Activated naive CD4-positive, alpha-beta T cell treated with anti-CD3 and anti-CD28 coated beads, Interleukin-2, amount 50 U/mL, for 72 hours (primary cell): ENCODE measurements at regions not wholly inside any gene's neighbourhood (a gene's known extent, or its start where the extent isn't known, plus 50 kb on each side); places are given as distances from the start of the nearest gene placed in this dataset.
"Not testable (repeated sequence)": the region's sequence is repeated elsewhere in the genome, so short reads cannot be mapped to it uniquely, and the experiment has no call there.

Experiments
- ATAC-seq, 2 donors: fragments of 150-1000 bp; cut with Tn5 transposase; 2 replicates each; pipeline ENCODE4 v1.10.0; 2021; ENCODE audit warnings: mild to moderate bottlenecking in 2 of 2, moderate library complexity in 2 of 2
- DNase-seq, 2 donors: peaks; one replicate each; pipeline ENCODE4 v3.0.0; 2021 to 2022; ENCODE audit warnings: low spot score in 2 of 2
- H3K27ac Mint-ChIP-seq, 2 donors: one replicate each; pipeline ENCODE4 v1.8.0; 2022; ENCODE audit warnings: mild to moderate bottlenecking in 2 of 2, mixed read lengths in 2 of 2
- H3K36me3 Mint-ChIP-seq, 2 donors: one replicate each; pipeline ENCODE4 v1.8.0; 2022; ENCODE audit warnings: mixed read lengths in 2 of 2
- H3K9me3 Mint-ChIP-seq, 2 donors: one replicate each; pipeline ENCODE4 v1.8.0; 2022; ENCODE audit warnings: mixed read lengths in 2 of 2

GRCh38 chr4:159019356-159019755, 83.5 kb upstream of the RAPGEF2 start:
- Mint-ChIP-seq H3K36me3 (no peaks in the 10 kb centered on the region), H3K27ac (no peak overlapping the region)
- no peak for ATAC-seq

GRCh38 chr4:159021597-159022385, 81.1 kb upstream of the RAPGEF2 start:
- ATAC-seq: no peak

More at GRCh38 chr4:159019356-159019755, 83.5 kb upstream of the RAPGEF2 start:
- DNase-seq: no peak
- H3K9me3 Mint-ChIP-seq: no peaks in the 10 kb centered on the region

GRCh38 chr4:159023741-159024140, 79.1 kb upstream of the RAPGEF2 start:
- H3K27ac Mint-ChIP-seq: no peak overlapping the region
- no peaks in the 10 kb centered on the region for H3K9me3 Mint-ChIP-seq
- DNase-seq (no peak), ATAC-seq (no peak)
- no peaks in the 10 kb centered on the region for H3K36me3 Mint-ChIP-seq

More at GRCh38 chr4:159021597-159022385, 81.1 kb upstream of the RAPGEF2 start:
- no peak overlapping the region for H3K27ac Mint-ChIP-seq
- no peaks in the 10 kb centered on the region for H3K36me3 Mint-ChIP-seq
- DNase-seq: no peak
- H3K9me3 Mint-ChIP-seq: no peaks in the 10 kb centered on the region

- DNase-seq: no peak
- no peak overlapping the region for H3K27ac Mint-ChIP-seq
- no peaks in the 10 kb centered on the region for H3K9me3 Mint-ChIP-seq
- ATAC-seq: no peak
- no peaks in the 10 kb centered on the region for H3K36me3 Mint-ChIP-seq
Measured at GRCh38 chr4:159024266-159024665, 78.6 kb upstream of the RAPGEF2 start.

- DNase-seq (no peak), ATAC-seq (no peak)
- Mint-ChIP-seq H3K27ac (no peak overlapping the region), H3K36me3 (no peaks in the 10 kb centered on the region), H3K9me3 (no peaks in the 10 kb centered on the region)
Measured at GRCh38 chr4:159024828-159025227, 78.1 kb upstream of the RAPGEF2 start.

GRCh38 chr4:159026329-159026728, 76.5 kb upstream of the RAPGEF2 start:
- ATAC-seq: no peak
- Mint-ChIP-seq H3K27ac (no peak overlapping the region), H3K36me3 (no peaks in the 10 kb centered on the region), H3K9me3 (no peaks in the 10 kb centered on the region)
- no peak for DNase-seq

- ATAC-seq: no peak
- no peak overlapping the region for H3K27ac Mint-ChIP-seq
Measured at GRCh38 chr4:159027535-159027934, 75.3 kb upstream of the RAPGEF2 start.

GRCh38 chr4:159029481-159029880, 73.4 kb upstream of the RAPGEF2 start:
- no peaks in the 10 kb centered on the region for H3K9me3 Mint-ChIP-seq
- no peak for DNase-seq
- no peaks in the 10 kb centered on the region for H3K36me3 Mint-ChIP-seq
- ATAC-seq: no peak
- no peak overlapping the region for H3K27ac Mint-ChIP-seq

More at GRCh38 chr4:159027535-159027934, 75.3 kb upstream of the RAPGEF2 start:
- no peak for DNase-seq
- Mint-ChIP-seq H3K9me3 (no peaks in the 10 kb centered on the region), H3K36me3 (no peaks in the 10 kb centered on the region)

- H3K36me3 Mint-ChIP-seq, ATAC-seq, H3K9me3 Mint-ChIP-seq, DNase-seq, H3K27ac Mint-ChIP-seq: not testable (repeated sequence)
Measured at GRCh38 chr4:159030297-159030696, 72.6 kb upstream of the RAPGEF2 start.

- no peak for ATAC-seq
- DNase-seq: no peak
- Mint-ChIP-seq H3K27ac (no peak overlapping the region), H3K9me3 (no peaks in the 10 kb centered on the region), H3K36me3 (no peaks in the 10 kb centered on the region)
Measured at GRCh38 chr4:159035570-159035969, 67.3 kb upstream of the RAPGEF2 start.

GRCh38 chr4:159038536-159038935, 64.3 kb upstream of the RAPGEF2 start:
- no peak overlapping the region for H3K27ac Mint-ChIP-seq
- H3K9me3 Mint-ChIP-seq: no peaks in the 10 kb centered on the region
- DNase-seq: no peak
- no peaks in the 10 kb centered on the region for H3K36me3 Mint-ChIP-seq
- no peak for ATAC-seq

GRCh38 chr4:159041054-159042034, 61.5 kb upstream of the RAPGEF2 start:
- no peaks in the 10 kb centered on the region for H3K9me3 Mint-ChIP-seq

GRCh38 chr4:159042097-159042605, 60.7 kb upstream of the RAPGEF2 start:
- H3K36me3 Mint-ChIP-seq: no peaks in the 10 kb centered on the region
- no peaks in the 10 kb centered on the region for H3K9me3 Mint-ChIP-seq
- no peak for ATAC-seq
- H3K27ac Mint-ChIP-seq: no peak overlapping the region
- no peak for DNase-seq

More at GRCh38 chr4:159041054-159042034, 61.5 kb upstream of the RAPGEF2 start:
- Mint-ChIP-seq H3K27ac (no peak overlapping the region), H3K36me3 (no peaks in the 10 kb centered on the region)
- peak in 1 of 2 donors; percentile 46 for ATAC-seq
- DNase-seq: no peak

- no peak for ATAC-seq
- no peaks in the 10 kb centered on the region for H3K36me3 Mint-ChIP-seq
- no peak overlapping the region for H3K27ac Mint-ChIP-seq
- no peaks in the 10 kb centered on the region for H3K9me3 Mint-ChIP-seq
- DNase-seq: no peak
Measured at GRCh38 chr4:159042868-159043267, 60.0 kb upstream of the RAPGEF2 start.

- DNase-seq (no peak), ATAC-seq (no peak)
- no peak overlapping the region for H3K27ac Mint-ChIP-seq
- H3K36me3 Mint-ChIP-seq: no peaks in the 10 kb centered on the region
- H3K9me3 Mint-ChIP-seq: no peaks in the 10 kb centered on the region
Measured at GRCh38 chr4:159043861-159044260, 59.0 kb upstream of the RAPGEF2 start.

GRCh38 chr4:159045321-159045720, 57.6 kb upstream of the RAPGEF2 start:
- ATAC-seq: no peak
- DNase-seq: no peak
- H3K36me3 Mint-ChIP-seq: no peaks in the 10 kb centered on the region
- H3K27ac Mint-ChIP-seq: no peak overlapping the region
- H3K9me3 Mint-ChIP-seq: no peaks in the 10 kb centered on the region

- no peak for ATAC-seq
- Mint-ChIP-seq H3K36me3 (no peaks in the 10 kb centered on the region), H3K9me3 (no peaks in the 10 kb centered on the region), H3K27ac (no peak overlapping the region)
- DNase-seq: no peak
Measured at GRCh38 chr4:159046683-159047082, 56.2 kb upstream of the RAPGEF2 start.
